Neural cell (in vitro differentiated cells): ENCODE measurements at regions not wholly inside any gene's neighbourhood (a gene's known extent, or its start where the extent isn't known, plus 50 kb on each side); places are given as distances from the start of the nearest gene placed in this dataset.

ENCODE experiments used
- H2AFZ ChIP-seq: fragments of 200-600, 300-800 bp; sonication (generic), shearing (Covaris generic); 2 replicates; pipeline ENCODE4 v1.6.0; 2014; ENCODE audit warnings: low read depth, mild to moderate bottlenecking, antibody characterized with exemption, low read length, moderate library complexity
- H3F3A ChIP-seq: fragments of 200-600 bp; shearing (Covaris generic); 2 replicates; pipeline ENCODE4 v1.6.1; 2016; ENCODE audit warnings: mild to moderate bottlenecking, moderate library complexity, mixed read lengths, antibody characterized with exemption, low read length; ENCODE audit not compliant: insufficient read depth, poor library complexity, severe bottlenecking
- H3K27ac ChIP-seq: fragments of 200-600, 300-800 bp; sonication (generic), shearing (Covaris generic); 2 replicates; pipeline ENCODE4 v1.5.1; 2014; ENCODE audit warnings: mild to moderate bottlenecking, low read length, moderate library complexity
- H3K27me3 ChIP-seq: fragments of 300-800, 200-600 bp; sonication (generic), shearing (Covaris generic); 2 replicates; pipeline ENCODE4 v1.6.0; 2014; ENCODE audit warnings: mild to moderate bottlenecking, low read depth, low read length, moderate library complexity; ENCODE audit not compliant: insufficient read depth
- H3K36me3 ChIP-seq: fragments of 300-800, 200-600 bp; sonication (generic), shearing (Covaris generic); 2 replicates; pipeline ENCODE4 v1.5.1; 2014; ENCODE audit warnings: mild to moderate bottlenecking, antibody characterized with exemption, low read length, moderate library complexity; ENCODE audit not compliant: insufficient read depth
- H3K4me2 ChIP-seq: fragments of 300-800, 200-600 bp; sonication (generic), shearing (Covaris generic); 2 replicates; pipeline ENCODE4 v1.6.0; 2014; ENCODE audit warnings: mild to moderate bottlenecking, low read length
- H3K4me3 ChIP-seq: fragments of 300-800, 200-600 bp; sonication (generic), shearing (Covaris generic); 2 replicates; pipeline ENCODE4 v1.5.1; 2014; ENCODE audit warnings: mild to moderate bottlenecking, low read length, moderate library complexity
- H3K79me2 ChIP-seq: fragments of 200-600 bp; shearing (Covaris generic); replicated peaks from 2 replicates; pipeline ENCODE4 v1.6.0; 2014; ENCODE audit warnings: mild to moderate bottlenecking, low read length, moderate library complexity; ENCODE audit not compliant: insufficient read depth
- H3K9ac ChIP-seq: fragments of 300-800, 200-600 bp; sonication (generic), shearing (Covaris generic); 2 replicates; pipeline ENCODE4 v1.6.1; 2016; ENCODE audit warnings: mild to moderate bottlenecking, low read length, mixed read lengths
- H3K9me2 ChIP-seq: fragments of 200-600 bp; shearing (Covaris generic); 2 replicates; pipeline ENCODE4 v1.6.1; 2016; ENCODE audit warnings: mild to moderate bottlenecking, low read length, mixed read lengths; ENCODE audit not compliant: insufficient read depth
- H3K9me3 ChIP-seq: fragments of 200-600, 300-800 bp; sonication (generic), shearing (Covaris generic); 2 replicates; pipeline ENCODE4 v1.6.1; 2016; ENCODE audit warnings: mild to moderate bottlenecking, mixed run types, low read length, moderate library complexity, mixed read lengths
- H4K20me1 ChIP-seq: fragments of 200-600 bp; shearing (Covaris generic); 2 replicates; pipeline ENCODE4 v1.6.1; 2016; ENCODE audit warnings: mild to moderate bottlenecking, mixed run types; ENCODE audit not compliant: insufficient read depth
- CTCF ChIP-seq: fragments of 450-650 bp; IDR thresholded peaks from 2 replicates; pipeline ENCODE4 v1.5.1; 2014; ENCODE audit warnings: antibody characterized with exemption, mild to moderate bottlenecking, moderate library complexity; ENCODE audit not compliant: poor library complexity, severe bottlenecking
- EZH2 ChIP-seq: fragments of 200-600, 300-800 bp; shearing (Covaris generic), sonication (generic); IDR thresholded peaks from 2 replicates; pipeline ENCODE4 v1.6.1; 2014; ENCODE audit warnings: antibody characterized with exemption, low read length, borderline replicate concordance, mild to moderate bottlenecking; ENCODE audit not compliant: insufficient read depth, poor library complexity, severe bottlenecking
- MXI1 ChIP-seq: fragments of 450-650 bp; conservative IDR thresholded peaks from 2 replicates; pipeline ENCODE4 v1.6.1; 2014; ENCODE audit warnings: antibody characterized with exemption, mild to moderate bottlenecking; ENCODE audit not compliant: poor library complexity, severe bottlenecking
- POLR2AphosphoS5 ChIP-seq: IDR thresholded peaks from 2 replicates; pipeline ENCODE4 v1.6.1; 2012
- RAD21 ChIP-seq: fragments of 450-650 bp; conservative IDR thresholded peaks from 2 replicates; pipeline ENCODE4 v1.6.1; 2014; ENCODE audit warnings: antibody characterized with exemption, mild to moderate bottlenecking, moderate library complexity
- REST ChIP-seq: IDR thresholded peaks from 2 replicates; pipeline ENCODE4 v1.6.1; 2012; ENCODE audit warnings: borderline replicate concordance
- SMC3 ChIP-seq: fragments of 450-650 bp; conservative IDR thresholded peaks from 2 replicates; pipeline ENCODE4 v1.6.1; 2014; ENCODE audit warnings: antibody characterized with exemption, mild to moderate bottlenecking, moderate library complexity; ENCODE audit not compliant: poor library complexity

GRCh38 chr11:15890031-15890713, 466.2 kb downstream of the SOX6 start:
- no peak overlapping the region for H3K4me2 ChIP-seq

GRCh38 chr11:15893080-15893492, 463.3 kb downstream of the SOX6 start:
- Histone ChIP-seq H2AFZ (no peak overlapping the region), H3K9ac (no peak overlapping the region), H3K4me3 (no peak overlapping the region), H3F3A (no peaks in the 10 kb centered on the region), H3K36me3 (no peaks in the 10 kb centered on the region), H3K4me2 (no peak overlapping the region), H4K20me1 (no peaks in the 10 kb centered on the region), H3K9me2 (no peaks in the 10 kb centered on the region), H3K27me3 (no peaks in the 10 kb centered on the region), H3K79me2 (no peaks in the 10 kb centered on the region), H3K9me3 (no peaks in the 10 kb centered on the region), H3K27ac (no peak overlapping the region)
- TF ChIP-seq SMC3, result no peak
- TF ChIP-seq POLR2AphosphoS5, result no peak
- TF ChIP-seq RAD21, result no peak
- no peak for TF ChIP-seq CTCF
- TF ChIP-seq EZH2, result no peak
- TF ChIP-seq MXI1, result no peak
- no peak for TF ChIP-seq REST

More at GRCh38 chr11:15890031-15890713, 466.2 kb downstream of the SOX6 start:
- H4K20me1 ChIP-seq, result no peaks in the 10 kb centered on the region
- no peak overlapping the region for H3K4me3 ChIP-seq
- H3K9me2 ChIP-seq, result no peaks in the 10 kb centered on the region
- H3K9me3 ChIP-seq, result no peaks in the 10 kb centered on the region
- H3K36me3 ChIP-seq, result no peaks in the 10 kb centered on the region
- no peak overlapping the region for H2AFZ ChIP-seq
- TF ChIP-seq REST (no peak), EZH2 (no peak), MXI1 (no peak)
- H3K9ac ChIP-seq, result no peak overlapping the region
- no peaks in the 10 kb centered on the region for H3K27me3 ChIP-seq
- H3K79me2 ChIP-seq, result no peaks in the 10 kb centered on the region
- H3F3A ChIP-seq, result no peaks in the 10 kb centered on the region
- no peak overlapping the region for H3K27ac ChIP-seq
